ENCODE measurements at regions not wholly inside any gene's neighbourhood (a gene's known extent, or its start where the extent isn't known, plus 50 kb on each side); places are given as distances from the start of the nearest gene placed in this dataset.

DNA sequence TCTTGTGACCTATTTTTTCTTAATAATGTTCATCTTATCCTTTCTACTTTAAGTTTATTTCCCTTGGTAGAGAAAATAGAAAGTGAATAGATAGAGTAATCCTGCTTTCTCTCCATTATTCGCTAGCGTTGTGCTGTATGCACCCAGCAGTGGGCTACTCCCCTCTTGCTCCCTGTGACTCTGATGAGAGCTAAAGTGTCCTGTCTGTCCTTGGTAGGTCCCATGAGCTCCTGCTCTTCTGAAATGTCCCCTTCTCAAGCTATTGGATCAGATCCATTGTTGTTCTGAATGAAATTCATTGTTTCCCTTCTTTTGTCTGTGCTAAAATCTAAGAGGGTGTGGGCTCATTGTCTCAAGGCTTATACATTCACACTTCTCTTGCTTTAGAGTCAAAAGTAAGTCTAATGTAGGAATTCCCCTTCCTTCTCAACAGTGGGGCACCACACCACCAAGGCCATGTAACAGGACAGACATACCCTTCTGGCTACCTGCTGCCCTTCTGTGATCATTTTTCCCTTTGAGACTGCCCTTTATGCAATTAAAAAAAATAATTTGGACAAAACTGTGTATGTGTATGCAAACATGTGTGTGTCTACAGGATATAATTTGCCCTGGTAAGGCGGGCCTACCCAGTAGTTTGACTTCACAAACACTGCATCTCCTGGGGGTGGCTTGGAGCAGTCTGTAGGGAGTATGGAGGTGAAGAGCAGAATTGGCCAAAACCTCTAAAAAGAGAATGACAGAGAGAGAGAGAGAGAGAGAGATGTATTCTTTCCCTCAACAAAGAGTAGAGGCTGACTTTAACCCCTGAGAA, 167.0 kb upstream of the MYLIP start:
- intact Hi-C loops (cut with DNase I): no loop called here
- no peak for DNase-seq
- no peaks in the 10 kb centered on the region for H3K36me3 ChIP-seq
- no peaks in the 10 kb centered on the region for H3K4me1 ChIP-seq (ENCODE audit: insufficient read depth)
- WGBS, 3 donors: 94 to 95% (median 95%) methylated on average over 3 of the region's 3 CpGs
- no peaks in the 10 kb centered on the region for H3K9me3 ChIP-seq
- no peak for TF ChIP-seq CTCF (IDR thresholded peaks at IDR 0.05)
- TF ChIP-seq POLR2A (IDR thresholded peaks at IDR 0.05): no peak
- TF ChIP-seq EP300 (IDR thresholded peaks at IDR 0.05): no peak
- no peaks in the 10 kb centered on the region for H3K27me3 ChIP-seq
- no peak overlapping the region for H3K27ac ChIP-seq
- no peak overlapping the region for H3K4me3 ChIP-seq

GRCh38 chr6:15960740-15961634, 167.9 kb upstream of the MYLIP start:
- H3K9me3 ChIP-seq: no peaks in the 10 kb centered on the region
- H3K27ac ChIP-seq: no peak overlapping the region
- TF ChIP-seq POLR2A (IDR thresholded peaks at IDR 0.05) (no peak), EP300 (IDR thresholded peaks at IDR 0.05) (no peak), CTCF (IDR thresholded peaks at IDR 0.05) (no peak)
- no peaks in the 10 kb centered on the region for H3K27me3 ChIP-seq
- 66 to 77% (median 76%) methylated on average over 7 of the region's 7 CpGs for WGBS, 3 donors
- intact Hi-C loops (cut with DNase I): no loop called here
- peaks cover 2% of the 10 kb centered on the region for H3K4me1 ChIP-seq (ENCODE audit: insufficient read depth)
- no peak for DNase-seq
- H3K36me3 ChIP-seq: no peaks in the 10 kb centered on the region
- H3K4me3 ChIP-seq: no peak overlapping the region

DNA sequence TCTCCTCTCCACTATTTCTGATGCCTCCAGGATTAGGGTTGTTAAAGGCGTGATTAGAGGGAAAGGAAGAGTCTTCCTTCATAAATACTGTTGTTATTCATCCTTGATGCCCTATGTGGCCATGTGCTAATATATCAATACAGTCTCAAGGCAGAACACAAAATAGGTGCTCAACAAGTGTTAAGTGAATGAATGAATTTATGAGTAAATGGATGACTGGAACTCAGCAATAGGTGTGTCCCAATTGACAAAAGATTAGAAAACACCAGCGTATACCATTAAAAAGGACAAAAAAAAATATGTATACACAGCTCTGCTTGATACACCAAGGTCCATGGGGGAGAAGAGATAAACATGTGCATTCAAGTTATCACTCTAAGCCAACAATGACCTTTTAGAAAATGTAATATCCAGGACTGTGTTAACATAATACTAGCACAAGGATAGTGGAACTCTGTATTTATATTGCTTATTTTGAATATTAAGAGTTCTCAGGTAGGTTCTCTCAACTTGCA, 171.2 kb upstream of the MYLIP start:
- no peak for DNase-seq
- H3K27me3 ChIP-seq: no peaks in the 10 kb centered on the region
- intact Hi-C loops (cut with DNase I): no loop called here
- no peaks in the 10 kb centered on the region for H3K36me3 ChIP-seq
- H3K9me3 ChIP-seq: no peaks in the 10 kb centered on the region
- TF ChIP-seq CTCF (IDR thresholded peaks at IDR 0.05) (no peak), POLR2A (IDR thresholded peaks at IDR 0.05) (no peak), EP300 (IDR thresholded peaks at IDR 0.05) (no peak)
- H3K27ac ChIP-seq: no peak overlapping the region
- peaks cover 6% of the 10 kb centered on the region for H3K4me1 ChIP-seq (ENCODE audit: insufficient read depth)
- 90 to 92% (median 90%) methylated on average over 2 of the region's 2 CpGs for WGBS, 3 donors
- no peak overlapping the region for H3K4me3 ChIP-seq

DNA sequence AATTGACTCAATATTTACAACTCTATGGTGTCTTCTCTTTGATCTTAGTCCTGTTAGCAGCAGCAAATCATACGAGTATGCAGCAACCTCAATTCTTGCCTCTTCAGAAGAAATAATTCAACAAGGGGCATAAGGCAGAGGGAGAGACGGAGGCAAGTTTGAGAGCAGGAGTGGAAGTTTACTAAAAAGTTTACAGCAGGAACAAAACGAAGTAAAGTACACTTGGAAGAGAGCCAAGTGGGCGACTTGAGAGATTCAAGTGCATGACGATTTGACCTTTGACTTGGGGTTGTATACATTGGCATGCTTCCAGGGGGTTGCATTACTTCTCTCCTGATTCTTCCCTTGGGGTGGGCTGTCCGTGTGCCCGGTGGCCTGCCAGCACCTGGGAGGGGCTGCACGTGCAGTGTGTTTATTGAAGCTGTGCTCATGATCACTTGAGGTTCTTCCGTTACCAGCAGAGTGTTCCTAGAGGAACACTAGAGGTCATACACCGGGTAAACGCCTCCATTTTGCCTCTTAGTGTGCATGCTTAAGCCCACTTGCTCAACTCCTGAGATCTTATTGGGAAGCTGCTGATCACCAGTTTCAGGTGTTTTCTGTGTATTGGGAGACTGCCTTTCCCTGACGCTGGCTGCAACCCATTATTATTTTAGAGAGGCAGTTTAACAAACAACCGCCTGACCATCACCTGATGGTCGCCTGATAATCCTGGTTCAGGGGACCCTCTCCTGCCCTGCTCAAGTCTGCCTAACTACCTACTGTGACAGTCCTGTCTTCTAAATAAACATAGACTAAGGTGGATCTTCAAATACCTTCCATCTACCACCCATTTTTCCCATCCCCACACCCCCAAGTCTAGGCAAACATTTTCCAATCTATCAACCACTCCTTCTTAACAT, 172.4 kb upstream of the MYLIP start:
- no peaks in the 10 kb centered on the region for H3K36me3 ChIP-seq
- H3K4me3 ChIP-seq: no peak overlapping the region
- H3K27ac ChIP-seq: no peak overlapping the region
- H3K4me1 ChIP-seq (ENCODE audit: insufficient read depth): peaks cover 6% of the 10 kb centered on the region
- no peaks in the 10 kb centered on the region for H3K9me3 ChIP-seq
- DNase-seq: no peak
- no peaks in the 10 kb centered on the region for H3K27me3 ChIP-seq
- intact Hi-C loops (cut with DNase I): no loop called here
- TF ChIP-seq CTCF (IDR thresholded peaks at IDR 0.05) (no peak), EP300 (IDR thresholded peaks at IDR 0.05) (no peak), POLR2A (IDR thresholded peaks at IDR 0.05) (no peak)
- 62 to 66% (median 64%) methylated on average over 14 of the region's 14 CpGs for WGBS, 3 donors

All from ovary (tissue), 7 donors.